ENCODE measurements at regions not wholly inside any gene's neighbourhood (a gene's known extent, or its start where the extent isn't known, plus 50 kb on each side); places are given as distances from the start of the nearest gene placed in this dataset.

DNA sequence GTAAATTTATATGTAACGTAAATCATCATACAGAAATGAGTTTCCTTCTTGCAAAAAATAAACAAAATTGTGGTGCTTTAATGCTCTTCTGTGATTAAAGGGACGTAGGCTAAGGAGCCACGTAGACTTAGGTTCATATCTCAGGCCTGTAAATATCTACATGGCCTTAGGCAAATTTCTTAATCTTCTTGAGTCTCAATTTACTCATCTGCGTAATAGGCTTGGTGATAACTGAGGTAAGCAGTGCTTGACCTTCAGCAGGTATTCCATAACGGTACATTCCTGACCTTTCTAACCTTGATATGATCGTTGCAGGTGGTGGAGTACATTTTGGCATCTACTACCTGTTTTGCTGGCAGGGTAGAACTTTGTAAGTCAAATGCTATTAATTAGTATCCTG lies 65.2 kb upstream of the TLR3 start (continued):
- TF ChIP-seq, protein P1, sequence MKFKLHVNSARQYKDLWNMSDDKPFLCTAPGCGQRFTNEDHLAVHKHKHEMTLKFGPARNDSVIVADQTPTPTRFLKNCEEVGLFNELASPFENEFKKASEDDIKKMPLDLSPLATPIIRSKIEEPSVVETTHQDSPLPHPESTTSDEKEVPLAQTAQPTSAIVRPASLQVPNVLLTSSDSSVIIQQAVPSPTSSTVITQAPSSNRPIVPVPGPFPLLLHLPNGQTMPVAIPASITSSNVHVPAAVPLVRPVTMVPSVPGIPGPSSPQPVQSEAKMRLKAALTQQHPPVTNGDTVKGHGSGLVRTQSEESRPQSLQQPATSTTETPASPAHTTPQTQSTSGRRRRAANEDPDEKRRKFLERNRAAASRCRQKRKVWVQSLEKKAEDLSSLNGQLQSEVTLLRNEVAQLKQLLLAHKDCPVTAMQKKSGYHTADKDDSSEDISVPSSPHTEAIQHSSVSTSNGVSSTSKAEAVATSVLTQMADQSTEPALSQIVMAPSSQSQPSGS (IDR thresholded peaks at IDR 0.05; ENCODE audit: low read length), result no peak
- TF ChIP-seq SP2 (IDR thresholded peaks at IDR 0.05; ENCODE audit: low read length), result no peak
- TF ChIP-seq TAF7 (optimal IDR thresholded peaks at IDR 0.05; ENCODE audit: borderline replicate concordance, low read depth, low read length), result no peak
- no peak for TF ChIP-seq PHF8 (conservative IDR thresholded peaks at IDR 0.05; ENCODE audit: low read depth, low read length)
- TF ChIP-seq CTBP2 (IDR thresholded peaks at IDR 0.05; ENCODE audit: borderline replicate concordance, insufficient read depth, insufficient read length, low read length), result no peak
- TF ChIP-seq SP4 (IDR thresholded peaks at IDR 0.05; ENCODE audit: low read length), result no peak

Data from H1 (cell line).